ENCODE measurements at regions not wholly inside any gene's neighbourhood (a gene's known extent, or its start where the extent isn't known, plus 50 kb on each side); places are given as distances from the start of the nearest gene placed in this dataset.
"Not testable (repeated sequence)": the region's sequence is repeated elsewhere in the genome, so short reads cannot be mapped to it uniquely, and the experiment has no call there.

- no peak for DNase-seq
- TF ChIP-seq POLR2A (IDR thresholded peaks at IDR 0.05; ENCODE audit: low read length) (no peak), GATA1 (IDR thresholded peaks at IDR 0.05; ENCODE audit: low read depth, low read length) (no peak)
These were observed 441.0 kb upstream of the NPVF start for GRCh38 chr7:25669281-25669781.

GRCh38 chr7:25669961-25670841 lies 441.9 kb upstream of the NPVF start:
- no peak for DNase-seq
- TF ChIP-seq GATA1 (IDR thresholded peaks at IDR 0.05; ENCODE audit: low read depth, low read length) (no peak), POLR2A (IDR thresholded peaks at IDR 0.05; ENCODE audit: low read length) (no peak)

- no peak for TF ChIP-seq POLR2A (IDR thresholded peaks at IDR 0.05; ENCODE audit: low read length)
- no peak for TF ChIP-seq GATA1 (IDR thresholded peaks at IDR 0.05; ENCODE audit: low read depth, low read length)
- DNase-seq: no peak
These were observed 442.8 kb upstream of the NPVF start for GRCh38 chr7:25671111-25671510.

GRCh38 chr7:25672496-25672895 lies 444.2 kb upstream of the NPVF start:
- DNase-seq: no peak
- TF ChIP-seq GATA1 (IDR thresholded peaks at IDR 0.05; ENCODE audit: low read depth, low read length): no peak
- no peak for TF ChIP-seq POLR2A (IDR thresholded peaks at IDR 0.05; ENCODE audit: low read length)

- DNase-seq: no peak
- no peak for TF ChIP-seq GATA1 (IDR thresholded peaks at IDR 0.05; ENCODE audit: low read depth, low read length)
- TF ChIP-seq POLR2A (IDR thresholded peaks at IDR 0.05; ENCODE audit: low read length): no peak
These were observed 447.6 kb upstream of the NPVF start for GRCh38 chr7:25675789-25676474.

- TF ChIP-seq POLR2A (IDR thresholded peaks at IDR 0.05; ENCODE audit: low read length) (no peak), GATA1 (IDR thresholded peaks at IDR 0.05; ENCODE audit: low read depth, low read length) (no peak)
- no peak for DNase-seq
These were observed 449.3 kb upstream of the NPVF start for GRCh38 chr7:25677595-25677994.

- no peak for DNase-seq
- TF ChIP-seq POLR2A (IDR thresholded peaks at IDR 0.05; ENCODE audit: low read length) (no peak), GATA1 (IDR thresholded peaks at IDR 0.05; ENCODE audit: low read depth, low read length) (no peak)
These were observed 449.9 kb upstream of the NPVF start for GRCh38 chr7:25678215-25678614.

GRCh38 chr7:25680636-25681035 lies 452.4 kb upstream of the NPVF start:
- no peak for DNase-seq
- TF ChIP-seq GATA1 (IDR thresholded peaks at IDR 0.05; ENCODE audit: low read depth, low read length) (no peak), POLR2A (IDR thresholded peaks at IDR 0.05; ENCODE audit: low read length) (no peak)

- TF ChIP-seq POLR2A (IDR thresholded peaks at IDR 0.05; ENCODE audit: low read length) (no peak), GATA1 (IDR thresholded peaks at IDR 0.05; ENCODE audit: low read depth, low read length) (no peak)
- no peak for DNase-seq
These were observed 456.1 kb upstream of the NPVF start for GRCh38 chr7:25684360-25684759.

- DNase-seq: no peak
These were observed 458.2 kb upstream of the NPVF start for GRCh38 chr7:25686493-25686892.

GRCh38 chr7:25694211-25694610 lies 457.8 kb upstream of the NFE2L3 start:
- TF ChIP-seq GATA1 (IDR thresholded peaks at IDR 0.05; ENCODE audit: low read depth, low read length) (no peak), POLR2A (IDR thresholded peaks at IDR 0.05; ENCODE audit: low read length) (no peak)
- DNase-seq: no peak

More at GRCh38 chr7:25686493-25686892, 458.2 kb upstream of the NPVF start:
- no peak for TF ChIP-seq POLR2A (IDR thresholded peaks at IDR 0.05; ENCODE audit: low read length)
- no peak for TF ChIP-seq GATA1 (IDR thresholded peaks at IDR 0.05; ENCODE audit: low read depth, low read length)

- no peak for DNase-seq
- TF ChIP-seq GATA1 (IDR thresholded peaks at IDR 0.05; ENCODE audit: low read depth, low read length) (no peak), POLR2A (IDR thresholded peaks at IDR 0.05; ENCODE audit: low read length) (no peak)
These were observed 457.3 kb upstream of the NFE2L3 start for GRCh38 chr7:25694699-25695098.

- DNase-seq: no peak
- TF ChIP-seq POLR2A (IDR thresholded peaks at IDR 0.05; ENCODE audit: low read length): no peak
These were observed 455.4 kb upstream of the NFE2L3 start for GRCh38 chr7:25696571-25696970.

- DNase-seq: no peak
- TF ChIP-seq GATA1 (IDR thresholded peaks at IDR 0.05; ENCODE audit: low read depth, low read length): no peak
These were observed 453.4 kb upstream of the NFE2L3 start for GRCh38 chr7:25698451-25699113.

- not testable (repeated sequence) for DNase-seq
These were observed 451.9 kb upstream of the NFE2L3 start for GRCh38 chr7:25700141-25700540.

Measured in erythroblast (primary cell).